Neural cell (in vitro differentiated cells): ENCODE measurements at regions not wholly inside any gene's neighbourhood (a gene's known extent, or its start where the extent isn't known, plus 50 kb on each side); places are given as distances from the start of the nearest gene placed in this dataset.

ENCODE experiments used
- H2AFZ ChIP-seq: fragments of 200-600, 300-800 bp; sonication (generic), shearing (Covaris generic); 2 replicates; pipeline ENCODE4 v1.6.0; 2014; ENCODE audit warnings: low read depth, mild to moderate bottlenecking, antibody characterized with exemption, low read length, moderate library complexity
- H3F3A ChIP-seq: fragments of 200-600 bp; shearing (Covaris generic); 2 replicates; pipeline ENCODE4 v1.6.1; 2016; ENCODE audit warnings: mild to moderate bottlenecking, moderate library complexity, mixed read lengths, antibody characterized with exemption, low read length; ENCODE audit not compliant: insufficient read depth, poor library complexity, severe bottlenecking
- H3K27ac ChIP-seq: fragments of 200-600, 300-800 bp; sonication (generic), shearing (Covaris generic); 2 replicates; pipeline ENCODE4 v1.5.1; 2014; ENCODE audit warnings: mild to moderate bottlenecking, low read length, moderate library complexity
- H3K27me3 ChIP-seq: fragments of 300-800, 200-600 bp; sonication (generic), shearing (Covaris generic); 2 replicates; pipeline ENCODE4 v1.6.0; 2014; ENCODE audit warnings: mild to moderate bottlenecking, low read depth, low read length, moderate library complexity; ENCODE audit not compliant: insufficient read depth
- H3K36me3 ChIP-seq: fragments of 300-800, 200-600 bp; sonication (generic), shearing (Covaris generic); 2 replicates; pipeline ENCODE4 v1.5.1; 2014; ENCODE audit warnings: mild to moderate bottlenecking, antibody characterized with exemption, low read length, moderate library complexity; ENCODE audit not compliant: insufficient read depth
- H3K4me2 ChIP-seq: fragments of 300-800, 200-600 bp; sonication (generic), shearing (Covaris generic); 2 replicates; pipeline ENCODE4 v1.6.0; 2014; ENCODE audit warnings: mild to moderate bottlenecking, low read length
- H3K4me3 ChIP-seq: fragments of 300-800, 200-600 bp; sonication (generic), shearing (Covaris generic); 2 replicates; pipeline ENCODE4 v1.5.1; 2014; ENCODE audit warnings: mild to moderate bottlenecking, low read length, moderate library complexity
- H3K79me2 ChIP-seq: fragments of 200-600 bp; shearing (Covaris generic); replicated peaks from 2 replicates; pipeline ENCODE4 v1.6.0; 2014; ENCODE audit warnings: mild to moderate bottlenecking, low read length, moderate library complexity; ENCODE audit not compliant: insufficient read depth
- H3K9ac ChIP-seq: fragments of 300-800, 200-600 bp; sonication (generic), shearing (Covaris generic); 2 replicates; pipeline ENCODE4 v1.6.1; 2016; ENCODE audit warnings: mild to moderate bottlenecking, low read length, mixed read lengths
- H3K9me2 ChIP-seq: fragments of 200-600 bp; shearing (Covaris generic); 2 replicates; pipeline ENCODE4 v1.6.1; 2016; ENCODE audit warnings: mild to moderate bottlenecking, low read length, mixed read lengths; ENCODE audit not compliant: insufficient read depth
- H3K9me3 ChIP-seq: fragments of 200-600, 300-800 bp; sonication (generic), shearing (Covaris generic); 2 replicates; pipeline ENCODE4 v1.6.1; 2016; ENCODE audit warnings: mild to moderate bottlenecking, mixed run types, low read length, moderate library complexity, mixed read lengths
- H4K20me1 ChIP-seq: fragments of 200-600 bp; shearing (Covaris generic); 2 replicates; pipeline ENCODE4 v1.6.1; 2016; ENCODE audit warnings: mild to moderate bottlenecking, mixed run types; ENCODE audit not compliant: insufficient read depth
- EP300 ChIP-seq: fragments of 450-650 bp; conservative IDR thresholded peaks from 2 replicates; pipeline ENCODE4 v1.6.1; 2014; ENCODE audit warnings: antibody characterized with exemption, mild to moderate bottlenecking, moderate library complexity; ENCODE audit not compliant: poor library complexity, severe bottlenecking
- EZH2 ChIP-seq: fragments of 200-600, 300-800 bp; shearing (Covaris generic), sonication (generic); IDR thresholded peaks from 2 replicates; pipeline ENCODE4 v1.6.1; 2014; ENCODE audit warnings: antibody characterized with exemption, low read length, borderline replicate concordance, mild to moderate bottlenecking; ENCODE audit not compliant: insufficient read depth, poor library complexity, severe bottlenecking
- MXI1 ChIP-seq: fragments of 450-650 bp; conservative IDR thresholded peaks from 2 replicates; pipeline ENCODE4 v1.6.1; 2014; ENCODE audit warnings: antibody characterized with exemption, mild to moderate bottlenecking; ENCODE audit not compliant: poor library complexity, severe bottlenecking
- POLR2AphosphoS5 ChIP-seq: IDR thresholded peaks from 2 replicates; pipeline ENCODE4 v1.6.1; 2012
- RAD21 ChIP-seq: fragments of 450-650 bp; conservative IDR thresholded peaks from 2 replicates; pipeline ENCODE4 v1.6.1; 2014; ENCODE audit warnings: antibody characterized with exemption, mild to moderate bottlenecking, moderate library complexity
- SMC3 ChIP-seq: fragments of 450-650 bp; conservative IDR thresholded peaks from 2 replicates; pipeline ENCODE4 v1.6.1; 2014; ENCODE audit warnings: antibody characterized with exemption, mild to moderate bottlenecking, moderate library complexity; ENCODE audit not compliant: poor library complexity
- TAF1 ChIP-seq: IDR thresholded peaks from 2 replicates; pipeline ENCODE4 v1.6.1; 2012; ENCODE audit warnings: low read depth
- TF ChIP-seq, protein P1 (sequence below): fragments of 450-650 bp; IDR thresholded peaks from 2 replicates; pipeline ENCODE4 v1.5.1; 2014; ENCODE audit warnings: antibody characterized with exemption, mild to moderate bottlenecking, moderate library complexity; ENCODE audit not compliant: poor library complexity, severe bottlenecking
- TF ChIP-seq, protein P2 (sequence below): IDR thresholded peaks from 2 replicates; pipeline ENCODE4 v1.6.1; 2012; ENCODE audit warnings: borderline replicate concordance

DNA sequence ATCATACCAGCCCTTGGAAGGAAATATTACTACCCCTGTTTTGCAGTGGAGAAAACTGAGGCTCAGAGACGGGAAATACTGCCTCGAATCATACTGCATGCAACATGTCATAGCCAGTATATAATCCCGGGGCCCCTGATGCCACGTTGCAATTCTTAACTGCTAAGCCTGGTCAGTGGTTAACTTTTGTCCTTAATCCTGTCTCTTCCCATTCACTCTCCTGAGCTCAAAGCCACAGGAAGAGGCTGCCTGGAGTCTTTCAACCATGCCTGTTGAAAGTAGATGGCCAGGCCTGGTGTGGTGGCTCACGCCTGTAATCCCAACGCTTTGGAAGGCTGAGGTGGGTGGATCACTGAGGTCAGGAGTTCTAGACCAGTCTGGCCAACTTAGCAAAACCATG, 166.6 kb downstream of the MIAT start:
- H3F3A ChIP-seq: no peaks in the 10 kb centered on the region
- H3K9me3 ChIP-seq: no peaks in the 10 kb centered on the region
- H3K36me3 ChIP-seq: no peaks in the 10 kb centered on the region
- TF ChIP-seq EZH2 (no peak), EP300 (no peak), POLR2AphosphoS5 (no peak), SMC3 (no peak), MXI1 (no peak), TAF1 (no peak), RAD21 (no peak)
- TF ChIP-seq, protein P1, sequence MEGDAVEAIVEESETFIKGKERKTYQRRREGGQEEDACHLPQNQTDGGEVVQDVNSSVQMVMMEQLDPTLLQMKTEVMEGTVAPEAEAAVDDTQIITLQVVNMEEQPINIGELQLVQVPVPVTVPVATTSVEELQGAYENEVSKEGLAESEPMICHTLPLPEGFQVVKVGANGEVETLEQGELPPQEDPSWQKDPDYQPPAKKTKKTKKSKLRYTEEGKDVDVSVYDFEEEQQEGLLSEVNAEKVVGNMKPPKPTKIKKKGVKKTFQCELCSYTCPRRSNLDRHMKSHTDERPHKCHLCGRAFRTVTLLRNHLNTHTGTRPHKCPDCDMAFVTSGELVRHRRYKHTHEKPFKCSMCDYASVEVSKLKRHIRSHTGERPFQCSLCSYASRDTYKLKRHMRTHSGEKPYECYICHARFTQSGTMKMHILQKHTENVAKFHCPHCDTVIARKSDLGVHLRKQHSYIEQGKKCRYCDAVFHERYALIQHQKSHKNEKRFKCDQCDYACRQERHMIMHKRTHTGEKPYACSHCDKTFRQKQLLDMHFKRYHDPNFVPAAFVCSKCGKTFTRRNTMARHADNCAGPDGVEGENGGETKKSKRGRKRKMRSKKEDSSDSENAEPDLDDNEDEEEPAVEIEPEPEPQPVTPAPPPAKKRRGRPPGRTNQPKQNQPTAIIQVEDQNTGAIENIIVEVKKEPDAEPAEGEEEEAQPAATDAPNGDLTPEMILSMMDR: no peak
- TF ChIP-seq, protein P2, sequence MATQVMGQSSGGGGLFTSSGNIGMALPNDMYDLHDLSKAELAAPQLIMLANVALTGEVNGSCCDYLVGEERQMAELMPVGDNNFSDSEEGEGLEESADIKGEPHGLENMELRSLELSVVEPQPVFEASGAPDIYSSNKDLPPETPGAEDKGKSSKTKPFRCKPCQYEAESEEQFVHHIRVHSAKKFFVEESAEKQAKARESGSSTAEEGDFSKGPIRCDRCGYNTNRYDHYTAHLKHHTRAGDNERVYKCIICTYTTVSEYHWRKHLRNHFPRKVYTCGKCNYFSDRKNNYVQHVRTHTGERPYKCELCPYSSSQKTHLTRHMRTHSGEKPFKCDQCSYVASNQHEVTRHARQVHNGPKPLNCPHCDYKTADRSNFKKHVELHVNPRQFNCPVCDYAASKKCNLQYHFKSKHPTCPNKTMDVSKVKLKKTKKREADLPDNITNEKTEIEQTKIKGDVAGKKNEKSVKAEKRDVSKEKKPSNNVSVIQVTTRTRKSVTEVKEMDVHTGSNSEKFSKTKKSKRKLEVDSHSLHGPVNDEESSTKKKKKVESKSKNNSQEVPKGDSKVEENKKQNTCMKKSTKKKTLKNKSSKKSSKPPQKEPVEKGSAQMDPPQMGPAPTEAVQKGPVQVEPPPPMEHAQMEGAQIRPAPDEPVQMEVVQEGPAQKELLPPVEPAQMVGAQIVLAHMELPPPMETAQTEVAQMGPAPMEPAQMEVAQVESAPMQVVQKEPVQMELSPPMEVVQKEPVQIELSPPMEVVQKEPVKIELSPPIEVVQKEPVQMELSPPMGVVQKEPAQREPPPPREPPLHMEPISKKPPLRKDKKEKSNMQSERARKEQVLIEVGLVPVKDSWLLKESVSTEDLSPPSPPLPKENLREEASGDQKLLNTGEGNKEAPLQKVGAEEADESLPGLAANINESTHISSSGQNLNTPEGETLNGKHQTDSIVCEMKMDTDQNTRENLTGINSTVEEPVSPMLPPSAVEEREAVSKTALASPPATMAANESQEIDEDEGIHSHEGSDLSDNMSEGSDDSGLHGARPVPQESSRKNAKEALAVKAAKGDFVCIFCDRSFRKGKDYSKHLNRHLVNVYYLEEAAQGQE: no peak
- H3K4me3 ChIP-seq: no peak overlapping the region
- no peak overlapping the region for H2AFZ ChIP-seq
- H3K27me3 ChIP-seq: no peaks in the 10 kb centered on the region
- H3K4me2 ChIP-seq: no peak overlapping the region
- H3K9ac ChIP-seq: no peak overlapping the region
- no peaks in the 10 kb centered on the region for H3K79me2 ChIP-seq
- H4K20me1 ChIP-seq: no peaks in the 10 kb centered on the region
- H3K27ac ChIP-seq: no peak overlapping the region
- no peaks in the 10 kb centered on the region for H3K9me2 ChIP-seq

DNA sequence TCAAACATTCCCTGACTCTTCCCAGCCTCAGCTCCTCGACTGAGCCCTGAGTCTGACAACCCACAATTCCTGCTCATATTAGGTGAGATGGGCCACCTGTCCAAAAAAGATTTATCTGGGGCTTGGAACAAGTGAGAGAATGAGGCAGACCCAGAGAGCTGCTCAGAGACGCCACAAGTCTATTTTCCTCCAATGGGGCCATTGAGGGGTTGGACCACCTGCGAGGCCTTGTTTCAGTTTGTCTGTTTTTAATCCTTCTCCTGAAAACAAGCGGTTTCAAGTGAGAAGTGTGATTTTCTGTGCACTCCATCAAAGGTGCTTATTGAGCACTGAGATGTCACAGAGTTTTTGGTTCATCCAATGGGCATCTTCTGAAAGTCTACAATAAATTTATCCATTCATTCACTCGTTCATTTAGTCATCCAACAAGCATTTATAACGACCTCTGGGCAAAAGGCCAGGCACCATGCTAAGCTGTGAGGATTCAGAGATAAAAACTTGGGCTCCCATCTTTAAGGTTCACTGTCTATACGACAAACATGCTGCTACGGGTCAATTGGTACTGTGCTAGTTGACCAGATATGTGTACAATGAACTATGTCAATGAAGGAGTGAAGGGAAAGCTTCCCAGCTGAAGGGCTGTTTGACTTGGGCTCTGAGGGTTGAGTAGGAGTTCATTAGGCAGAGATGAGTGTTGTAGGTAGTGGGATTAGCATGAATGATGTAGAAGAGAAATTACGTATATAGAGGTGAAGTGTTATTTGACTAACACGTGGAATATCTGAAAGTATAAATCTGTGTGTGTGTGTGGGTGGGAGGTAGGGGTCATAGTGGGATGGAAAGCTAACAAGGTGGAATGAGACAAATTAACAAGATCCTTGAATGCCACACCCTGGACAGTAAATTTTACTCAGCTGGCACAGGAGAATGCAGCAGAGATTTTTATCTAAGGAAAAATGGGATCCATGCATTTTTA, 168.9 kb downstream of the MIAT start:
- H3K27me3 ChIP-seq: no peaks in the 10 kb centered on the region
- H3K4me2 ChIP-seq: no peak overlapping the region

More for the DNA sequence above, 168.9 kb downstream of the MIAT start:
- peak overlapping the region; percentile 43 for H3K27ac ChIP-seq
- H2AFZ ChIP-seq: no peak overlapping the region
- no peaks in the 10 kb centered on the region for H3K36me3 ChIP-seq
- no peaks in the 10 kb centered on the region for H4K20me1 ChIP-seq
- no peaks in the 10 kb centered on the region for H3K9me3 ChIP-seq
- no peaks in the 10 kb centered on the region for H3K79me2 ChIP-seq
- TF ChIP-seq, protein P1: no peak
- TF ChIP-seq, protein P2: no peak
- H3K9ac ChIP-seq: no peak overlapping the region
- no peaks in the 10 kb centered on the region for H3F3A ChIP-seq
- H3K9me2 ChIP-seq: no peaks in the 10 kb centered on the region
- H3K4me3 ChIP-seq: no peak overlapping the region
